CD4-positive, alpha-beta T cell treated with Interleukin-17A for 1 hour (primary cell): ENCODE measurements at regions not wholly inside any gene's neighbourhood (a gene's known extent, or its start where the extent isn't known, plus 50 kb on each side); places are given as distances from the start of the nearest gene placed in this dataset.

Experiments
- DNase-seq: peaks from one replicate; pipeline ENCODE4 v3.0.0-alpha.2; 2020

GRCh38 chr4:182062458-182062857, 180.7 kb upstream of the TENM3 start:
- DNase-seq = no peak

GRCh38 chr4:182062936-182063335, 180.3 kb upstream of the TENM3 start:
- no peak for DNase-seq

- no peak for DNase-seq
These were observed 179.6 kb upstream of the TENM3 start for GRCh38 chr4:182063651-182064050.

- no peak for DNase-seq
These were observed 177.9 kb upstream of the TENM3 start for GRCh38 chr4:182065255-182065654.

GRCh38 chr4:182066037-182066436, 177.2 kb upstream of the TENM3 start:
- no peak for DNase-seq

GRCh38 chr4:182067828-182068227, 175.4 kb upstream of the TENM3 start:
- DNase-seq = no peak

GRCh38 chr4:182068920-182069319, 174.3 kb upstream of the TENM3 start:
- no peak for DNase-seq

- no peak for DNase-seq
These were observed 169.9 kb upstream of the TENM3 start for GRCh38 chr4:182073278-182073677.

GRCh38 chr4:182074139-182074538, 169.1 kb upstream of the TENM3 start:
- DNase-seq = no peak

GRCh38 chr4:182074810-182075209, 168.4 kb upstream of the TENM3 start:
- no peak for DNase-seq

GRCh38 chr4:182082910-182083309, 160.3 kb upstream of the TENM3 start:
- DNase-seq = no peak

- no peak for DNase-seq
These were observed 159.4 kb upstream of the TENM3 start for GRCh38 chr4:182083671-182084410.

- no peak for DNase-seq
These were observed 158.1 kb upstream of the TENM3 start for GRCh38 chr4:182085051-182085480.

- no peak for DNase-seq
These were observed 153.9 kb upstream of the TENM3 start for GRCh38 chr4:182089326-182089725.

GRCh38 chr4:182090186-182090585, 153.0 kb upstream of the TENM3 start:
- DNase-seq = no peak

GRCh38 chr4:182091128-182091527, 152.1 kb upstream of the TENM3 start:
- no peak for DNase-seq

GRCh38 chr4:182093431-182093831, 149.8 kb upstream of the TENM3 start:
- no peak for DNase-seq

- no peak for DNase-seq
These were observed 149.3 kb upstream of the TENM3 start for GRCh38 chr4:182093935-182094334.

- no peak for DNase-seq
These were observed 141.6 kb upstream of the TENM3 start for GRCh38 chr4:182101618-182102017.

GRCh38 chr4:182102576-182102975, 140.6 kb upstream of the TENM3 start:
- DNase-seq = no peak

- DNase-seq = no peak
These were observed 139.4 kb upstream of the TENM3 start for GRCh38 chr4:182103614-182104319.

GRCh38 chr4:182105416-182105815, 137.8 kb upstream of the TENM3 start:
- DNase-seq = no peak

- no peak for DNase-seq
These were observed 135.3 kb upstream of the TENM3 start for GRCh38 chr4:182107931-182108330.

- no peak for DNase-seq
These were observed 131.6 kb upstream of the TENM3 start for GRCh38 chr4:182111586-182111985.

- DNase-seq = no peak
These were observed 129.4 kb upstream of the TENM3 start for GRCh38 chr4:182113779-182114178.
